Thyroid gland (tissue), 4 donors: ENCODE measurements at regions not wholly inside any gene's neighbourhood (a gene's known extent, or its start where the extent isn't known, plus 50 kb on each side); places are given as distances from the start of the nearest gene placed in this dataset.

Experiments
- POLR2A ChIP-seq, 2 donors: fragments of 450-650 bp; IDR thresholded peaks; one replicate each; pipeline ENCODE4 v1.6.1; 2017; ENCODE audit warnings: antibody characterized with exemption in 2 of 2, mild to moderate bottlenecking in 2 of 2, moderate library complexity in 1 of 2
- TF ChIP-seq, protein P1 (sequence below), 6 experiments: fragments of 200-600 bp in 3 of 6; fragments of 450-650 bp in 3 of 6; sonication (generic) in 3 of 6; IDR thresholded peaks; one replicate each; pipeline ENCODE4 v1.5.1; 2016 to 2019; ENCODE audit warnings: antibody characterized with exemption in 6 of 6, mild to moderate bottlenecking in 2 of 6, inconsistent platforms in 1 of 6, moderate library complexity in 1 of 6

DNA sequence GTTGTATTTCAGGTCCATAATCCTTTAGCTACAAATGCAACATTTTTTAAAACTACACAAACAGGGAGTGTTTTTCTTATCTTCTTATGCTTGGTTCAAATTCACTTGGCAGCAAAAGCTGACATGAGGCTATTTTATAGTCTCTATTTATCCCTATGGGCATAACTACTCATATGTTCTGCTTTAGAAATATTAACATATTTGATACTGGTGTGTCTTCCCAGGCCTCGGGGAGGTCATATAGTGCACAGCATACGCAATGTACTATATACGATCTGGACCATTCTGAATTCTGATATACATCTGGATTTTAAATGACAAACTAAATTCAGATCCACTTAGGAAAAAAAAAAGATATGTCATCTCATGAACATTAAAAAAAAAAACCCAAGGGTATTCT is 69.2 kb downstream of the TFAP2C start:
- no peak for TF ChIP-seq POLR2A (IDR thresholded peaks at IDR 0.05)
- TF ChIP-seq, protein P1, sequence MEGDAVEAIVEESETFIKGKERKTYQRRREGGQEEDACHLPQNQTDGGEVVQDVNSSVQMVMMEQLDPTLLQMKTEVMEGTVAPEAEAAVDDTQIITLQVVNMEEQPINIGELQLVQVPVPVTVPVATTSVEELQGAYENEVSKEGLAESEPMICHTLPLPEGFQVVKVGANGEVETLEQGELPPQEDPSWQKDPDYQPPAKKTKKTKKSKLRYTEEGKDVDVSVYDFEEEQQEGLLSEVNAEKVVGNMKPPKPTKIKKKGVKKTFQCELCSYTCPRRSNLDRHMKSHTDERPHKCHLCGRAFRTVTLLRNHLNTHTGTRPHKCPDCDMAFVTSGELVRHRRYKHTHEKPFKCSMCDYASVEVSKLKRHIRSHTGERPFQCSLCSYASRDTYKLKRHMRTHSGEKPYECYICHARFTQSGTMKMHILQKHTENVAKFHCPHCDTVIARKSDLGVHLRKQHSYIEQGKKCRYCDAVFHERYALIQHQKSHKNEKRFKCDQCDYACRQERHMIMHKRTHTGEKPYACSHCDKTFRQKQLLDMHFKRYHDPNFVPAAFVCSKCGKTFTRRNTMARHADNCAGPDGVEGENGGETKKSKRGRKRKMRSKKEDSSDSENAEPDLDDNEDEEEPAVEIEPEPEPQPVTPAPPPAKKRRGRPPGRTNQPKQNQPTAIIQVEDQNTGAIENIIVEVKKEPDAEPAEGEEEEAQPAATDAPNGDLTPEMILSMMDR (IDR thresholded peaks at IDR 0.05) = no peak
